ENCODE measurements at regions not wholly inside any gene's neighbourhood (a gene's known extent, or its start where the extent isn't known, plus 50 kb on each side); places are given as distances from the start of the nearest gene placed in this dataset.

GRCh38 chr12:18953505-18953904 lies 176.0 kb upstream of the PLEKHA5 start:
- peaks cover 0 to 13% (median 0%) of the 10 kb centered on the region in 4 donors for H3K4me1 ChIP-seq
- H3K27me3 ChIP-seq: no peaks in the 10 kb centered on the region
- TF ChIP-seq CTCF (IDR thresholded peaks at IDR 0.05): no peak
- TF ChIP-seq POLR2AphosphoS5 (IDR thresholded peaks at IDR 0.05): no peak
- TF ChIP-seq EP300 (IDR thresholded peaks at IDR 0.05): no peak
- TF ChIP-seq POLR2A (IDR thresholded peaks at IDR 0.05): no peak
- intact Hi-C loops (cut with DNase I; ENCODE audit: low total_unique reads): no loop called here
- no peaks in the 10 kb centered on the region for H3K36me3 ChIP-seq
- peak in 1 of 2 donors; percentile 29 for DNase-seq
- WGBS, 5 donors: 11 to 33% (median 14%) methylated on average over 1 of the region's 1 CpG
- no peaks in the 10 kb centered on the region for H3K9me3 ChIP-seq
- no peak overlapping the region for H3K4me3 ChIP-seq
- H3K27ac ChIP-seq: no peak overlapping the region

- no peak for TF ChIP-seq EP300 (IDR thresholded peaks at IDR 0.05)
- TF ChIP-seq CTCF (IDR thresholded peaks at IDR 0.05): no peak
- intact Hi-C loops (cut with DNase I; ENCODE audit: low total_unique reads): no loop called here
- WGBS, 5 donors: 79 to 86% (median 85%) methylated on average over 3 of the region's 3 CpGs
- peaks cover 0 to 13% (median 0%) of the 10 kb centered on the region in 4 donors for H3K4me1 ChIP-seq
- no peak overlapping the region for H3K4me3 ChIP-seq
- no peaks in the 10 kb centered on the region for H3K9me3 ChIP-seq
- no peak overlapping the region for H3K27ac ChIP-seq
- no peak for DNase-seq
- H3K36me3 ChIP-seq: no peaks in the 10 kb centered on the region
- H3K27me3 ChIP-seq: no peaks in the 10 kb centered on the region
Observed at GRCh38 chr12:18955594-18955993, 173.9 kb upstream of the PLEKHA5 start.

GRCh38 chr12:18965203-18965602 lies 164.3 kb upstream of the PLEKHA5 start:
- 65 to 83% (median 77%) methylated on average over 2 of the region's 2 CpGs for WGBS, 5 donors
- H3K9me3 ChIP-seq: no peaks in the 10 kb centered on the region

GRCh38 chr12:18966954-18967353 lies 162.6 kb upstream of the PLEKHA5 start:
- H3K27me3 ChIP-seq: no peaks in the 10 kb centered on the region
- H3K4me3 ChIP-seq: no peak overlapping the region
- intact Hi-C loops (cut with DNase I; ENCODE audit: low total_unique reads): no loop called here
- peak overlapping the region in 2 of 5 donors; percentile 5 to 58 for H3K27ac ChIP-seq
- H3K36me3 ChIP-seq: no peaks in the 10 kb centered on the region
- peaks cover 0 to 11% (median 4%) of the 10 kb centered on the region in 4 donors for H3K4me1 ChIP-seq
- 85 to 96% (median 94%) methylated on average over 3 of the region's 3 CpGs for whole genome bisulfite sequencing, 5 donors
- TF ChIP-seq CTCF (IDR thresholded peaks at IDR 0.05): no peak
- TF ChIP-seq POLR2A (IDR thresholded peaks at IDR 0.05): no peak
- no peak for TF ChIP-seq POLR2AphosphoS5 (IDR thresholded peaks at IDR 0.05)
- no peak for TF ChIP-seq EP300 (IDR thresholded peaks at IDR 0.05)
- no peaks in the 10 kb centered on the region for H3K9me3 ChIP-seq
- DNase-seq: no peak

More at GRCh38 chr12:18965203-18965602, 164.3 kb upstream of the PLEKHA5 start:
- Histone ChIP-seq H3K4me1 (peaks cover 0 to 11% (median 4%) of the 10 kb centered on the region in 4 donors), H3K27me3 (no peaks in the 10 kb centered on the region), H3K36me3 (no peaks in the 10 kb centered on the region), H3K27ac (no peak overlapping the region), H3K4me3 (no peak overlapping the region)
- TF ChIP-seq POLR2AphosphoS5 (IDR thresholded peaks at IDR 0.05) (no peak), POLR2A (IDR thresholded peaks at IDR 0.05) (no peak), CTCF (IDR thresholded peaks at IDR 0.05) (no peak), EP300 (IDR thresholded peaks at IDR 0.05) (no peak)
- DNase-seq: peak in 1 of 2 donors; percentile 32
- intact Hi-C loops (cut with DNase I; ENCODE audit: low total_unique reads): no loop called here

Data from stomach (tissue), 8 donors.